ENCODE measurements at regions not wholly inside any gene's neighbourhood (a gene's known extent, or its start where the extent isn't known, plus 50 kb on each side); places are given as distances from the start of the nearest gene placed in this dataset.

DNA sequence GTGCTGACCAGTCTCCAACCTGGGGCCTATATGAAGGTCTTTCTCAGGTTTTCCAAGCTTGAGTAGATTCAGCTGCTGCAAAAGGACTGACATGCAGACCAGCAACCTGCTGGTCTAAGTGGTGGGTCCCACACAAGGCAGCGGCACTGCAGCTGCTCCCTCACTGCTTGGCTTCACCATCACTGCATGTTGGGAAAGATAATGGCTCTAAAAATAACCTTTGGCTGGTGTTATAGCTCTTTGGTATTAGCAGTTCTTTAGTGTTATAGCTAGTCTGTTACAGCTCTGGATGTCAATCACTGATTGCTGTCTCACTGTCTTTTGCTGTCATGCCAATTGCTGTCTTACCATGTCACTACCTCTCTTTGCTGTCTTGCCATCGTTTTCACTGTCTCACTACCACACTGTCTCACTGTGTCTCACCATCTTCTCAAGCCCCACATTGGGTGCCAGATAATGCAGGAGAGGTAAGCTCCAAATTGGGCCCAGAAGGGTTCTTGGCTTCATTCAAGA is 726.4 kb downstream of the TENT5A start:
- no peak for TF ChIP-seq POLR2A (IDR thresholded peaks at IDR 0.05; ENCODE audit: low read depth, low read length)
- TF ChIP-seq POLR2AphosphoS5 (IDR thresholded peaks at IDR 0.05; ENCODE audit: low read depth, low read length), result no peak
- no peak for TF ChIP-seq TAF1 (IDR thresholded peaks at IDR 0.05; ENCODE audit: borderline replicate concordance, low read depth, low read length)
